H7 (cell line): ENCODE measurements at regions not wholly inside any gene's neighbourhood (a gene's known extent, or its start where the extent isn't known, plus 50 kb on each side); places are given as distances from the start of the nearest gene placed in this dataset.

Source experiments
- DNase-seq: peaks from one replicate; pipeline ENCODE4 v3.0.0; 2012
- H3K27me3 ChIP-seq: 2 replicates; pipeline ENCODE4 v1.6.0; 2011; ENCODE audit warnings: mild to moderate bottlenecking, low read length; ENCODE audit not compliant: control insufficient read depth, insufficient read depth
- H3K36me3 ChIP-seq: replicated peaks from 2 replicates; pipeline ENCODE4 v1.5.1; 2011; ENCODE audit warnings: low read length; ENCODE audit not compliant: control insufficient read depth, insufficient read depth
- H3K4me3 ChIP-seq: 2 replicates; pipeline ENCODE4 v1.5.1; 2011; ENCODE audit warnings: low read depth, mild to moderate bottlenecking, control low read depth, low read length, moderate library complexity; ENCODE audit not compliant: insufficient read depth

- no peak for DNase-seq
- no peak overlapping the region for H3K4me3 ChIP-seq
- no peaks in the 10 kb centered on the region for H3K36me3 ChIP-seq
- H3K27me3 ChIP-seq, result no peaks in the 10 kb centered on the region
Measured at GRCh38 chr20:11728937-11729336, 188.8 kb upstream of the BTBD3 start.

- no peak for DNase-seq
- H3K4me3 ChIP-seq, result no peak overlapping the region
- no peaks in the 10 kb centered on the region for H3K27me3 ChIP-seq
- H3K36me3 ChIP-seq, result no peaks in the 10 kb centered on the region
Measured at GRCh38 chr20:11729806-11730205, 187.9 kb upstream of the BTBD3 start.

GRCh38 chr20:11734431-11734830 lies 183.3 kb upstream of the BTBD3 start:
- Histone ChIP-seq H3K4me3 (no peak overlapping the region), H3K27me3 (no peaks in the 10 kb centered on the region), H3K36me3 (no peaks in the 10 kb centered on the region)
- no peak for DNase-seq

GRCh38 chr20:11738852-11739251 lies 178.8 kb upstream of the BTBD3 start:
- Histone ChIP-seq H3K27me3 (no peaks in the 10 kb centered on the region), H3K36me3 (no peaks in the 10 kb centered on the region), H3K4me3 (no peak overlapping the region)
- DNase-seq, result no peak

- DNase-seq, result no peak
- H3K27me3 ChIP-seq, result no peaks in the 10 kb centered on the region
- no peaks in the 10 kb centered on the region for H3K36me3 ChIP-seq
- no peak overlapping the region for H3K4me3 ChIP-seq
Measured at GRCh38 chr20:11740975-11741374, 176.7 kb upstream of the BTBD3 start.

GRCh38 chr20:11745145-11745544 lies 172.5 kb upstream of the BTBD3 start:
- no peak overlapping the region for H3K4me3 ChIP-seq
- no peaks in the 10 kb centered on the region for H3K27me3 ChIP-seq
- H3K36me3 ChIP-seq, result no peaks in the 10 kb centered on the region
- DNase-seq, result no peak

- Histone ChIP-seq H3K4me3 (no peak overlapping the region), H3K36me3 (no peaks in the 10 kb centered on the region), H3K27me3 (no peaks in the 10 kb centered on the region)
- no peak for DNase-seq
Measured at GRCh38 chr20:11748436-11748835, 169.3 kb upstream of the BTBD3 start.

GRCh38 chr20:11752336-11752735 lies 165.4 kb upstream of the BTBD3 start:
- Histone ChIP-seq H3K36me3 (no peaks in the 10 kb centered on the region), H3K27me3 (no peaks in the 10 kb centered on the region), H3K4me3 (no peak overlapping the region)
- DNase-seq, result no peak

GRCh38 chr20:11753155-11753554 lies 164.5 kb upstream of the BTBD3 start:
- H3K4me3 ChIP-seq, result no peak overlapping the region
- no peaks in the 10 kb centered on the region for H3K36me3 ChIP-seq
- no peak for DNase-seq
- H3K27me3 ChIP-seq, result no peaks in the 10 kb centered on the region

- no peak for DNase-seq
- no peak overlapping the region for H3K4me3 ChIP-seq
Measured at GRCh38 chr20:11754451-11754850, 163.2 kb upstream of the BTBD3 start.

GRCh38 chr20:11755071-11755841 lies 162.4 kb upstream of the BTBD3 start:
- Histone ChIP-seq H3K36me3 (no peaks in the 10 kb centered on the region), H3K27me3 (no peaks in the 10 kb centered on the region), H3K4me3 (no peak overlapping the region)
- no peak for DNase-seq

More at GRCh38 chr20:11754451-11754850, 163.2 kb upstream of the BTBD3 start:
- no peaks in the 10 kb centered on the region for H3K36me3 ChIP-seq
- H3K27me3 ChIP-seq, result no peaks in the 10 kb centered on the region

- Histone ChIP-seq H3K27me3 (no peaks in the 10 kb centered on the region), H3K36me3 (no peaks in the 10 kb centered on the region), H3K4me3 (no peak overlapping the region)
- no peak for DNase-seq
Measured at GRCh38 chr20:11761497-11761896, 156.2 kb upstream of the BTBD3 start.

- no peak for DNase-seq
- no peak overlapping the region for H3K4me3 ChIP-seq
Measured at GRCh38 chr20:11766961-11767360, 150.7 kb upstream of the BTBD3 start.

GRCh38 chr20:11769825-11770224 lies 147.9 kb upstream of the BTBD3 start:
- H3K27me3 ChIP-seq, result no peaks in the 10 kb centered on the region
- H3K4me3 ChIP-seq, result no peak overlapping the region
- DNase-seq, result no peak
- H3K36me3 ChIP-seq, result no peaks in the 10 kb centered on the region

More at GRCh38 chr20:11766961-11767360, 150.7 kb upstream of the BTBD3 start:
- H3K27me3 ChIP-seq, result no peaks in the 10 kb centered on the region
- H3K36me3 ChIP-seq, result no peaks in the 10 kb centered on the region

- DNase-seq, result no peak
- H3K4me3 ChIP-seq, result no peak overlapping the region
- no peaks in the 10 kb centered on the region for H3K27me3 ChIP-seq
- H3K36me3 ChIP-seq, result no peaks in the 10 kb centered on the region
Measured at GRCh38 chr20:11772226-11772730, 145.4 kb upstream of the BTBD3 start.
